Fibroblast of skin of scalp (primary cell): ENCODE measurements at regions not wholly inside any gene's neighbourhood (a gene's known extent, or its start where the extent isn't known, plus 50 kb on each side); places are given as distances from the start of the nearest gene placed in this dataset.

Experiments used
- DNase-seq: peaks from one replicate; pipeline ENCODE4 v3.0.0-alpha.2; 2013

GRCh38 chr20:43306837-43307236, 117.1 kb upstream of the PTPRT start:
- DNase-seq: no peak

GRCh38 chr20:43305749-43306148, 116.0 kb upstream of the PTPRT start:
- DNase-seq: no peak

GRCh38 chr20:43304598-43304997, 114.9 kb upstream of the PTPRT start:
- DNase-seq: no peak

- no peak for DNase-seq
Measured at GRCh38 chr20:43302936-43303335, 113.2 kb upstream of the PTPRT start.

- no peak for DNase-seq
Measured at GRCh38 chr20:43300901-43301300, 111.2 kb upstream of the PTPRT start.

- DNase-seq: no peak
Measured at GRCh38 chr20:43295781-43296180, 106.1 kb upstream of the PTPRT start.

- DNase-seq: no peak
Measured at GRCh38 chr20:43295263-43295662, 105.6 kb upstream of the PTPRT start.

- DNase-seq: no peak
Measured at GRCh38 chr20:43294031-43294430, 104.3 kb upstream of the PTPRT start.

GRCh38 chr20:43293068-43293786, 103.5 kb upstream of the PTPRT start:
- no peak for DNase-seq

GRCh38 chr20:43292222-43292621, 102.5 kb upstream of the PTPRT start:
- no peak for DNase-seq

- no peak for DNase-seq
Measured at GRCh38 chr20:43287637-43288036, 97.9 kb upstream of the PTPRT start.

GRCh38 chr20:43285170-43285569, 95.5 kb upstream of the PTPRT start:
- DNase-seq: no peak

- no peak for DNase-seq
Measured at GRCh38 chr20:43284486-43284885, 94.8 kb upstream of the PTPRT start.

GRCh38 chr20:43283126-43283525, 93.4 kb upstream of the PTPRT start:
- DNase-seq: no peak

GRCh38 chr20:43271980-43272379, 82.3 kb upstream of the PTPRT start:
- no peak for DNase-seq

- DNase-seq: no peak
Measured at GRCh38 chr20:43265449-43265848, 75.7 kb upstream of the PTPRT start.

GRCh38 chr20:43263226-43263625, 73.5 kb upstream of the PTPRT start:
- no peak for DNase-seq

- no peak for DNase-seq
Measured at GRCh38 chr20:43262341-43262740, 72.6 kb upstream of the PTPRT start.

GRCh38 chr20:43255877-43256276, 66.2 kb upstream of the PTPRT start:
- no peak for DNase-seq

- no peak for DNase-seq
Measured at GRCh38 chr20:43252761-43253160, 63.1 kb upstream of the PTPRT start.

GRCh38 chr20:43248341-43248740, 58.6 kb upstream of the PTPRT start:
- DNase-seq: no peak

- no peak for DNase-seq
Measured at GRCh38 chr20:43247361-43247760, 57.7 kb upstream of the PTPRT start.

GRCh38 chr20:43244647-43245046, 54.9 kb upstream of the PTPRT start:
- DNase-seq: no peak

GRCh38 chr20:43243672-43244269, 54.1 kb upstream of the PTPRT start:
- no peak for DNase-seq
